Transverse colon (tissue), 4 donors: ENCODE measurements at regions not wholly inside any gene's neighbourhood (a gene's known extent, or its start where the extent isn't known, plus 50 kb on each side); places are given as distances from the start of the nearest gene placed in this dataset.

Experiments used
- DNase-seq: peaks from one replicate; pipeline ENCODE4 v3.0.0-alpha.2; 2019
- H3K27ac ChIP-seq, 4 donors: fragments of 200-600 bp; sonication (generic); 2 replicates each; pipeline ENCODE4 v1.5.1; 2016 to 2018; ENCODE audit warnings: inconsistent platforms in 4 of 4
- H3K27me3 ChIP-seq: fragments of 200-600 bp; sonication (generic); 2 replicates; pipeline ENCODE4 v1.5.1; 2017; ENCODE audit warnings: inconsistent platforms
- H3K36me3 ChIP-seq, 4 donors: fragments of 200-600 bp; sonication (generic); 2 replicates each; pipeline ENCODE4 v1.5.1; 2017 to 2019; ENCODE audit warnings: inconsistent platforms in 4 of 4
- H3K4me1 ChIP-seq, 4 donors: fragments of 200-600 bp; sonication (generic); 2 replicates each; pipeline ENCODE4 v1.5.1; 2017 to 2020; ENCODE audit warnings: inconsistent platforms in 4 of 4
- H3K4me3 ChIP-seq, 4 donors: fragments of 200-600 bp; sonication (generic); 1 replicate in 1 of 4; 2 replicates in 3 of 4; pipeline versions ENCODE4 v1.5.1 to v1.6.1; 2017 to 2019; ENCODE audit warnings: inconsistent platforms in 4 of 4
- H3K9me3 ChIP-seq, 2 donors: fragments of 200-600 bp; sonication (generic); 2 replicates each; pipeline ENCODE4 v1.5.1; 2017 to 2019; ENCODE audit warnings: inconsistent platforms in 2 of 2
- EP300 ChIP-seq: sonication (generic); formaldehyde crosslinking; IDR thresholded peaks from one replicate; pipeline ENCODE4 v1.6.1; 2017; ENCODE audit warnings: antibody characterized with exemption, low read depth
- POLR2A ChIP-seq: fragments of 450-650 bp; IDR thresholded peaks from one replicate; pipeline ENCODE4 v1.6.1; 2016; ENCODE audit warnings: antibody characterized with exemption, mild to moderate bottlenecking, moderate library complexity
- POLR2AphosphoS5 ChIP-seq, 3 donors: sonication (generic); formaldehyde crosslinking; IDR thresholded peaks; one replicate each; pipeline ENCODE4 v1.6.1; 2016; ENCODE audit warnings: antibody characterized with exemption in 3 of 3
- WGBS, 2 donors: methylation state at CpG; one replicate each; pipeline ENCODE4 v1.1.5; 2018; ENCODE audit warnings: low coverage in 1 of 2; 5-methylcytosine and 5-hydroxymethylcytosine counted together
- in situ Hi-C, 4 donors: fragments of 200-750 bp; cut with MboI; loops; one replicate each; pipeline versions ENCODE4 v1.15.0 to v1.15.1; 2017; ENCODE audit warnings: low sequenced_read_pairs in 3 of 4, low pct_ligation_motif_present in 1 of 4, low pct_unique_long_range_greater_than_20kb in 1 of 4
- intact Hi-C: fragments of 100-400 bp; cut with DNase I; formaldehyde crosslinking; loops from one replicate; pipeline ENCODE4 v1.15.1; 2023; ENCODE audit warnings: low total_unique reads
- TF ChIP-seq, protein P1 (sequence below), 5 experiments: fragments of 200-600 bp in 3 of 5; fragments of 450-650 bp in 2 of 5; sonication (generic) in 3 of 5; IDR thresholded peaks; 1 replicate in 2 of 5; 2 replicates in 3 of 5; pipeline ENCODE4 v1.5.1; 2016 to 2017; ENCODE audit warnings: antibody characterized with exemption in 5 of 5, inconsistent platforms in 3 of 5, mild to moderate bottlenecking in 2 of 5, moderate library complexity in 1 of 5

DNA sequence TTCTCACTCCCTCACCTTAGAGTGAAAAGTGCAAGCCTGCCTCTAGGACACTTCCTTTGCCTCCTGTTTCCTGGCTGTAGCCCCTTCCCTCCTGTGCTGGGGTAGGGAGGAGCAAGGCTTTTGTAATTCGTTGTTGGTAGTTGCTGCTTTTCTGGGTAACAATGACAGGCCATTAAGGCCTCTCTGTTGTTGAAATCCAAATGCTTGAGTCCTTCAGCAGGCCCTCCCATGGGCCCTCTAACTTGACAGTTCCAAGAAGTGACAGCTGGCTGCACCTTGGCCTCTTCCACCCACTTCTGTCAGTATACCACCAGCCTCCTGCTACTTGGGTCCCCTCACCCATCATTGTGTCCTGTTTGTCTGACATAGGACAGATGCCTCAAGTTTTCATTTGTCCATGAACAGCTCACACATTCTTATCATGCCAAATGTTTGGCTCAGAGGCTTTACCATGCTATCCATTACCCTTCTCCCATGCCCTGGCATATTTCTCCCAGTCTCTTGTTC lies 103.7 kb upstream of the PDE3A start:
- no peaks in the 10 kb centered on the region for H3K9me3 ChIP-seq
- no peaks in the 10 kb centered on the region for H3K27me3 ChIP-seq
- 64% methylated on average over 1 of the region's 1 CpG; no CpG with 5 or more reads in 1 of the 2 donors for WGBS, 2 donors
- no peak for DNase-seq
- H3K4me3 ChIP-seq = no peak overlapping the region
- no peak overlapping the region for H3K27ac ChIP-seq
- intact Hi-C loops (no loop called here), in situ Hi-C loops (no loop called here)
- peaks cover 0 to 4% (median 0%) of the 10 kb centered on the region in 4 donors for H3K4me1 ChIP-seq
- H3K36me3 ChIP-seq = no peaks in the 10 kb centered on the region
- no peak for TF ChIP-seq POLR2A
- no peak for TF ChIP-seq EP300
- TF ChIP-seq POLR2AphosphoS5 (IDR thresholded peaks at IDR 0.05) = no peak
- TF ChIP-seq, protein P1, sequence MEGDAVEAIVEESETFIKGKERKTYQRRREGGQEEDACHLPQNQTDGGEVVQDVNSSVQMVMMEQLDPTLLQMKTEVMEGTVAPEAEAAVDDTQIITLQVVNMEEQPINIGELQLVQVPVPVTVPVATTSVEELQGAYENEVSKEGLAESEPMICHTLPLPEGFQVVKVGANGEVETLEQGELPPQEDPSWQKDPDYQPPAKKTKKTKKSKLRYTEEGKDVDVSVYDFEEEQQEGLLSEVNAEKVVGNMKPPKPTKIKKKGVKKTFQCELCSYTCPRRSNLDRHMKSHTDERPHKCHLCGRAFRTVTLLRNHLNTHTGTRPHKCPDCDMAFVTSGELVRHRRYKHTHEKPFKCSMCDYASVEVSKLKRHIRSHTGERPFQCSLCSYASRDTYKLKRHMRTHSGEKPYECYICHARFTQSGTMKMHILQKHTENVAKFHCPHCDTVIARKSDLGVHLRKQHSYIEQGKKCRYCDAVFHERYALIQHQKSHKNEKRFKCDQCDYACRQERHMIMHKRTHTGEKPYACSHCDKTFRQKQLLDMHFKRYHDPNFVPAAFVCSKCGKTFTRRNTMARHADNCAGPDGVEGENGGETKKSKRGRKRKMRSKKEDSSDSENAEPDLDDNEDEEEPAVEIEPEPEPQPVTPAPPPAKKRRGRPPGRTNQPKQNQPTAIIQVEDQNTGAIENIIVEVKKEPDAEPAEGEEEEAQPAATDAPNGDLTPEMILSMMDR (IDR thresholded peaks at IDR 0.05) = no peak

DNA sequence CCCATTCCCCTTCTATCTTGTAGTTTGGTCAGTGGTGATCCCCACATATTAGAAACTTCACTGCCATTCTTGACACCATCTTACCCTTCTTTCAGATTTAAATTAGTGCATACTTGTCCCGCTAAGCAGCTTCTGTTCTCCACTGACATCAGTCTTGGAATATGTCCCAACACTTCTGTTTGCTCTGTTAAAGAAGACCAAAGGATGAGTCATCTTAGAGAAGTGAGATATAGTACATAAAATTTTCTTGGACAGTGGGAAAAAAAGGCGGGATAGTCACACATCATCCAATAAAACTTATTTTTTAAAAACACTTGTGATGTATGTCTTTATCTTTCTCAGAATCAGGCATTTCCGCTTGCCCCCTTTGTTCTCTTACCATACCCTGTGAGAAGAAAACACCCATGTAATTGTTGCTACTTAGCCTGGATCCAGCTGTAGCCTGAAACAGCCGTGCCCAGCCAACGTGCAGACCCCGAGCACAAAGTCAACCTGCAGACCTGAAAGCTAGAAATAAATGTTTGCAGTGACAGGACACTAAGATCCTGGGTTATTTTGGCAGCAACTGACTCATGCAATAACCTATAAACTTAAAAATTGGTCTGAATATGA lies 100.1 kb upstream of the PDE3A start:
- no peaks in the 10 kb centered on the region for H3K36me3 ChIP-seq
- no peak overlapping the region for H3K27ac ChIP-seq
- in situ Hi-C loops (no loop called here), intact Hi-C loops (no loop called here)
- no peaks in the 10 kb centered on the region for H3K9me3 ChIP-seq
- TF ChIP-seq POLR2AphosphoS5 (IDR thresholded peaks at IDR 0.05) (no peak), EP300 (no peak), POLR2A (no peak)
- TF ChIP-seq, protein P1 (IDR thresholded peaks at IDR 0.05) = no peak
- DNase-seq = no peak
- 80 to 96% methylated on average over 5 to 6 of the region's 6 CpGs for WGBS, 2 donors
- no peak overlapping the region for H3K4me3 ChIP-seq
- peaks cover 0 to 8% (median 2%) of the 10 kb centered on the region in 4 donors for H3K4me1 ChIP-seq
- no peaks in the 10 kb centered on the region for H3K27me3 ChIP-seq

DNA sequence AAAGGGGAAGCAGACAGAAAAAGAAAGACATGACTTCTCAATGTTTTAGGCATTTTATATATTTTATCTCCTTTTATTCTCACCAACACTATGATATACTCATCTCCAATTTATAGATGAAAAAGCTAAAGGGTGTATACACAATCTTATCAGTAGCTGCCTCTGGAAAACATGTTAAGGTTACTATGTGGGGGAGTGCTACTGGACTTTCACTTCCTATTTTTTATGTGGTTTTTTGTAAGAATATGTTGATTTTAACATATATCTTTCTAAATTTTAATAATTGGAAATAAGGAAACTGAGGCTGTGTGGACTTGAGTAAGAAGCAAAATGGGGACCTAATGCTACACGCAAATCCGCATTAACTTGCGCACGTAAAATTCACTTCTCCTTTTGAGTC lies 99.6 kb upstream of the PDE3A start:
- 95 to 100% methylated on average over 4 of the region's 4 CpGs for WGBS, 2 donors
- intact Hi-C loops = no loop called here

DNA sequence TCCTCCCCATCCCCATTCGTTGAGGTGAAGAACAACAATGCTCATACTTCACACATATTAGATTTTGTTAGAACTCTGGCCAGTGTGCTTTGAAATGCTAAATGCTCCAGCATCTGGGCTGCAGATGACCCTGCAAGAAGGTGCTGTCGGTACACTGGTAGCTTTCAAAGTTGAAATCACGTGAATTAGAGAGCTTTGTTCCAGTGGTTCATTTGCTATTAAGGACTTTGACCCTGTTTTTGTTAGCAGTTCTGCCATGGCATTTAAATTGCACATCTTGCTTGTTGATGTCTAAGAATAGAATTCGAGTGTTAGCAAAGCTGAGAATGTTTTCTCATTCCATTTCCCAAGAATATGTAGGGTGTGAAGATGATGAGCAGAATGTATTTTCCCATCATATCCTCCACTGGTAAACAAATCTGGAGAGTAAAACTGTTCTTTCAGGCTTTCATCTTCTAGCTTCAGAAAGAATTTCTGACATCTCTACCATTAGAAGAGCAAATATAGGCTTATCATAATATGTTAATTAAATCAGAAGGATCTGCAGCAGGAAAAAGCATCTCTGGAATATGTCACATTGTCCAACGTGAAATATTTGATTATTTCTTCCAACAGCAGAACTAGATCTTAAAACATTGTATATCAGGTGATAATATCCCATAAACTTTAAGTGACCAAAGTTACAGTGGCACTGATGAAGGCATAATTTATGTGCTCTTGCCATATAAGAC lies 98.8 kb upstream of the PDE3A start:
- peaks cover 0 to 8% (median 2%) of the 10 kb centered on the region in 4 donors for H3K4me1 ChIP-seq
- H3K4me3 ChIP-seq = no peak overlapping the region
- no peaks in the 10 kb centered on the region for H3K36me3 ChIP-seq
- intact Hi-C loops = no loop called here
- H3K27ac ChIP-seq = peak overlapping the region in 1 of 4 donors; percentile 26
- TF ChIP-seq EP300 (no peak), POLR2AphosphoS5 (IDR thresholded peaks at IDR 0.05) (no peak), POLR2A (no peak)
- TF ChIP-seq, protein P1 (IDR thresholded peaks at IDR 0.05) = no peak
- no peak for DNase-seq
- no peaks in the 10 kb centered on the region for H3K27me3 ChIP-seq
- H3K9me3 ChIP-seq = no peaks in the 10 kb centered on the region
- 46 to 48% methylated on average over 3 to 5 of the region's 5 CpGs for WGBS, 2 donors
- in situ Hi-C loops = no loop called here

More for the DNA sequence above, 99.6 kb upstream of the PDE3A start:
- in situ Hi-C loops = no loop called here
- no peak for DNase-seq
- Histone ChIP-seq H3K4me3 (no peak overlapping the region), H3K4me1 (peaks cover 0 to 8% (median 2%) of the 10 kb centered on the region in 4 donors), H3K9me3 (no peaks in the 10 kb centered on the region), H3K27ac (no peak overlapping the region), H3K36me3 (no peaks in the 10 kb centered on the region), H3K27me3 (no peaks in the 10 kb centered on the region)
- no peak for TF ChIP-seq EP300
- TF ChIP-seq, protein P1 (IDR thresholded peaks at IDR 0.05) = no peak
- no peak for TF ChIP-seq POLR2AphosphoS5 (IDR thresholded peaks at IDR 0.05)
- no peak for TF ChIP-seq POLR2A
